GM19468 (cell line): ENCODE measurements at regions not wholly inside any gene's neighbourhood (a gene's known extent, or its start where the extent isn't known, plus 50 kb on each side); places are given as distances from the start of the nearest gene placed in this dataset.

Experiments
- ATAC-seq: cut with Tn5 transposase; IDR thresholded peaks from one replicate; pipeline ENCODE4 v1.9.1; 2021; ENCODE audit warnings: mild to moderate bottlenecking, moderate library complexity, moderate number of reproducible peaks; ENCODE audit not compliant: unreplicated experiment; ENCODE audit errors: extremely low read depth

- ATAC-seq, result no peak
Measured at GRCh38 chr2:62374301-62375112, 131.5 kb downstream of the TMEM17 start.

GRCh38 chr2:62372824-62373223 is 133.2 kb downstream of the TMEM17 start:
- ATAC-seq, result no peak

DNA sequence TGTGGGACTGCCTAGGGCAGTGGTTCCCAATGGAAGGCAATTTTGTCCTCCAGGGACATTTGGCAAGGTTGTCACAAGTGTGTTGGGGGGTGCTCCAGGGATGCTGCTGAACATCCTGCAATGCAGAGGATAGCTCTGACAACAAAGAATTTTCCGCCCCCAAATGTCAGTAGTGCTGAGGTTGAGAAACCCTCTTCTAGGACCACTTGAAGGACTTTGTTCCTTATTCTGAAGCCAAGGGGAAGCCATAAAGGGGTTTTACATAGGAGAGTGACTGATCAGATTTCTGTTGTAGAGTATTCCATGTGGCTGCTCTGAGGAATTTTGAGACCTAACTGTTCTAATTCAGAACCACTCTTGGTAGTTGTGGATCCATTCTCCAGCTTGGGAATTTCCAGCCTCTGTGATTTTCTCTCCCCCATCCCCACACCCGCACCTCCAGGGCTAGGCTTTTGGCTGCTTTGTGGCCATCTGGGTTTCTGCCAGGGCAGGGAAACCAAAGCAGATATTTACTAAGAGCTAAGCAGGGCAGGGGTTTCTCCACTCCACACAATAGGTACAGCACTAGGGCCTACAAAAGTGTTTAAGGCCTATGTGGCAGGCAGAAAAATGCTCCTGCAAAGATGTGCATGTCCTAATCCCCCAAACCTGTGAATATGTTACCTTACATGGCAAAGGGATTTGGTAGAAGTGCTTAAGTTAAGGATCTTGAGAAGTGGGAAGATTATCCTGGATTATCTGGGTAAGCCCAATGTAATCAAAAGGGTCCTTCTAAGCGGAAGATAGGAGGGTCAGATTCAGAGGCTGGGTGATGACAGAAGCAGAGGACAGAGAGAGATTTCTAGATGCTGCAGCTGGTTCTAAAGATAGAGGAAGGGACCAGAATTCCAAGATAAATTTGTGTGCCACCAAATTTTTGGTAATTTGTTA is 135.4 kb downstream of the TMEM17 start:
- ATAC-seq, result no peak

GRCh38 chr2:62369541-62370202 is 136.3 kb downstream of the TMEM17 start:
- no peak for ATAC-seq

- ATAC-seq, result no peak
Measured at GRCh38 chr2:62364791-62365528, 141.0 kb downstream of the TMEM17 start.

GRCh38 chr2:62363166-62363565 is 142.8 kb downstream of the TMEM17 start:
- ATAC-seq, result peak; percentile 73

DNA sequence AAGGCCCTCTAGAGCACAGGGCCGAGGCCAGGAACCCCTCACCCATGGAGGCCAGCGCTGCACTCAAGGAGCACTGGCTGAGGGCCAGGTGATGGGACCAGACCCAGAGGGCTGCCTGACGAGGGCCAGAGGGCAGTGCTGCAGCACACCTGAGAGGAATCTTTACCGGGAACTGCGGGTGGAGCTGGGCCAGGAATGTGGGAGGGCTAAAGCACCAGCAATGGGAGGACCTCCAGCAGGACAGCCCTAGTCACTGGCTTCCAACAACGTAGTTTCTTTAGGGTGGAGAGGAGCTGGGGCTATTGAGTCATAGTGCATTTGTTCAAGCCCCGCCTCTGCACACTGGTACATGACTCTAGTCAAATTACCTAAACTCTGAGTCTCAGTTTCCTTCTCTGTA is 143.4 kb downstream of the TMEM17 start:
- peak; percentile 25 for ATAC-seq

- ATAC-seq, result no peak
Measured at GRCh38 chr2:62361964-62362363, 144.0 kb downstream of the TMEM17 start.

DNA sequence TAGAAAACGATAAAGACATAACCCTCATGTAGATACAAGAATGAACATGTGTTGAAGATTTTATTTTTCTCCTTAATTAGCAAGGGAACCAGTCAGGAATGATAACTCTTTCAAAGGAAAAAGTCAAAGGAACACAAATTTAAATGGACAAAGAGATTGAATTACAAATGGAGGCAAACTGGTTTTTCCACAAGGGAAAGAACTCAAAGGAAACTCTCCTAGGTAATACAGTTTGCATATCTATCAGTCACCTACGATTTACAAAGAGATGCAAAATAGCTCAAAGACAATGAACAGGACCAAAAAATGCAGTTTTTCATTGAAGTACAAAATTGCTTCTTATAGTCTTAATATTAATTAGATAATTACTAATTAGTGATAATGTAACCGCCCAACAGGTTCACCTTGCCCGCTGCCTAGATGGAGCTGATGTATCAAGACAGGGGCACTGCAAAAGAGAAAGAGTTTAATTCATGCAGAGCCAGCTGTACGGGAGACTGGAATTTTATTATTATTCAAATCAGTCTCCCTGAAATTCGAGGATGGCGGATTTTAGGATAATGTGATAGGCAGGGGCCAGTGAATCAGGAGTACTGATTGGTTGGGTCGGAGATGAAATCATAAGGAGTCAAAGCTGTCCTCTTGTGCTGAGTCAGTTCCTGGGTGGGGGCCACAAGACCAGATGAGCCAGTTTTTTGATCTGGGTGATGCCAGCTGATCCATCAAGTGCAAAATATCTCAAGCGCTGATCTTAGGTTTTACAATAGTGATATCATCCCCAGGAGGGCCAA is 151.0 kb downstream of the TMEM17 start:
- ATAC-seq, result no peak

GRCh38 chr2:62352031-62352430 is 154.0 kb downstream of the TMEM17 start:
- no peak for ATAC-seq

- no peak for ATAC-seq
Measured at GRCh38 chr2:62349788-62350187, 153.9 kb downstream of the B3GNT2 start.

GRCh38 chr2:62348700-62349099 is 152.8 kb downstream of the B3GNT2 start:
- ATAC-seq, result no peak

DNA sequence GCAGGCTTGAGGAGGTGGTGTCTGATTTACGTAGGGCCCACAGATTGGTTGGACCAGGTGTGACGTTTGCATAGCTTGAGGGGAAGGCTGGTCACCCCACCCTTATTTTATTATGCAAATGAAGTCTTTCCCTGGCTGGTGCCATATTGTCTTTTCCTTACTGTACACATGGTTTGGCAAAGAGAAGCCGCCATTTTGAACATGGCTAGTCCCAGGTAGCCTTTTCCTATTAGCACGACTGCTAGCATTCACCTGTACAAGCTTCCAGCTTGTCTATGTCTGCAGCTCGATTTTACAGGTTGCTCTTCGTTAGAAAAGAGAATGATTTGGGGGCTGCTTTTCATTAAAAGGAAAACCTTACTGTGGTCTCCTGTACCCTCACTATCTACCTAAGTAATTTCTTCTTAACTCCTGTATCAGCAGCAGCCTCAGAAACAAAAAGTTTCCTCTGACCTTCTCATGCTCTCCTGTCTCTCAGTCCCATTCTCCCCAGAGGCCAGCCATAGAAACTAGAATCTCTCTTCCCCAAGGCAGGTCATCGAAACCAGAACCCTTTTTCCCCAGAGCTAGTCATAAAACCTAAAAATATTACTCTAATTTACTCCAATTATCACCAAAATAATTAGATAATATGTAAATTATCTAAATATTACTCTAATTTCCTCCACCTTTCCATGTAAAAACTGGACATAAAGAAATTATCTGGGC is 151.8 kb downstream of the B3GNT2 start:
- no peak for ATAC-seq

DNA sequence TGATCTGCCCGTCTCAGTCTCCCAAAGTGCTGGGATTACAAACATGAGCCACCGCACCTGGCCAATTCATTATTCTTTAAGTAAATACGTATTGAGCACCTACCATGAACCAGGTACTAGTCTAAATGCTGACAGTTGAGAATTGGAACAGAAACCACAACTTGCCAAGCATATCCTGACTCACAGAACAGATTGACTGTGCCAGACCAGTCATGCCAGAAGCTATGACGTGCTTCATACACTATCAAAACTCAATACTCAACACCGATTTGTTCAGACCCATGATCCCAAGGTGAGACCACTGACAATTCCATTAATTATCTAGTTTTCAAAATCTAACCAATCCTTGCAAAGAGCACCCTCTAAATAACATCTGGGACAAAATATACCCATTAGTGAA is 148.6 kb downstream of the B3GNT2 start:
- peak; percentile 72 for ATAC-seq

DNA sequence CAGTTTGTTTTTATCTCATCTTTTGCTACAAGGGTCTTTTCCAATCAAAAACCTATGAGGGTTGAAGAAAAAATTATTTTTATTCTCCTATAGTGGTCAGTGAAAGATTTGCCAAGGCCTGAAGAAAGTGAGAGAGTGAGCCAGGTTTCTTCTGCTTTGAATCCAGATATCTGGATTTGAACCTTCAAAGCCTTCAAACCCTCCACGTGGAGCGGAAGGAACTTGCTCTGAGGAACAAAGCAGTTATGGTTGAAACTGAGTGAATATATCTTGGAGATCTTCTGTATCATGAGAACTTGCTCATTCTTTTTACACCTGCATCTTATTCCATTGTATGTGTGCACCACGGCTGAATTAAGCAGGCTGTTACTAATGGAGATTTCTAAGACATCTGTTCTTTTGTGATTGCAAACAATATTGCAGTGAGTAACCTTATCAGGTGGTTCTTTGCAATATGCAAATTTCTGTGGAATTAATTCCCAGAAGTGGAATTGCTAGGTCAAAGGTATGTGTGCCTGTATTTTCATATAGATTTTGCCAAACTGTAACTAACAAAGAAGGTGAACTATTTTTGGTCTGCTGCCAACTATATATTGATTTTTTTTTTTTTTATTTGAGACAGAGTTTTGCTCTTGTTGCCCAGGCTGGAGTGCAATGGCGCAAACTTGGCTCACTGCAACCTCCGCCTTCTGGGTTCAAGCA is 147.9 kb downstream of the B3GNT2 start:
- ATAC-seq, result no peak

- no peak for ATAC-seq
Measured at GRCh38 chr2:62343206-62343605, 147.3 kb downstream of the B3GNT2 start.

DNA sequence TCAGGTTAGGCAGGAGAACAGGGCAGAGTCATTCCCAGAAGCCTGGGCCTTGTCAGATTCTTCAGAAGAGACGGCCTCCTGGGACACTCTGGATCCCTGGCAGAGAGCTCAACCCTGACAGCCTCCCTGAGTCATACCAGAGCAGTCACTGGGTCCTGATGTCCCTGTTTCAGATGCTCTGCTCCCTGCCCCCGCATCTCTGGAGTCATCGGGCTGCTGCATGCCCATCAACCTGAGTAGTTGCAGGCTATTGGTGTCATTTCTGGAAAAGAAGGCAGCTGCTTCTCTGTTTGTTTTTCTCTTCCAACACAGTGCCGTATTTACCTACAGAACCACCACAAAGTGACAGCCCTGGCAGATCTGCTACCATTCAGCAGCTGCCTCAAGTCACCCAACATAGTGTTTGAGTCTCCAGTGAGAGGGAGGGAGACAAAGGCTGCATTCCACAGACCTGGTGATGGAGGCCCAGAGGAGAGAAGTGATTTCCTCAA is 145.1 kb downstream of the B3GNT2 start:
- ATAC-seq, result no peak

GRCh38 chr2:62339837-62340236 is 143.9 kb downstream of the B3GNT2 start:
- no peak for ATAC-seq
